ENCODE measurements at regions not wholly inside any gene's neighbourhood (a gene's known extent, or its start where the extent isn't known, plus 50 kb on each side); places are given as distances from the start of the nearest gene placed in this dataset.

DNA sequence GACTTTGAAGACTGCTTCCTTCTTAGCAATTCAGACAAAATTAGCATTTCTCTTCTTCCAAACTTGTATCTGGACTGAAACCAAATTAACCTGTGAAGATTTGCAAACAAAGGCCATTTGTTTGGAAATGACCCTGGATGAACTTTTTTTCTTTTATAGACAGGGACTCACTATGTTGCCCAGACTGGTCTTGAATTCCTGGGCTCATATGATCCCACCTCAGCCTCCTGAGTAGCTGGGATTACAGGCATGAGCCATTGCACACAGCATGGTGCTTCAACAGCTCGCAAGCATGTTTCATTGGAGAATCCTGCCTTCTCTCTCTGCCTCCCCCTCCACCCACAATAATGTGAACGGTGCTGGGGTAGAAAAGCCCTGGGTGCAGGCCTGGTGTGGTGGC, 170.2 kb downstream of the ARL4C start:
- Mint-ChIP-seq H3K4me1 (peaks cover 14 to 30% of the 10 kb centered on the region in 2 donors), H3K27ac (no peak overlapping the region), H3K36me3 (no peaks in the 10 kb centered on the region), H3K4me3 (no peak overlapping the region), H3K9me3 (no peaks in the 10 kb centered on the region), H3K27me3 (ENCODE audit: low read depth in 2 of 2) (no peaks in the 10 kb centered on the region)
- no peak for ATAC-seq
- Histone ChIP-seq H3K36me3 (ENCODE audit: control insufficient read depth, insufficient read depth, low read length) (no peaks in the 10 kb centered on the region), H3K27me3 (ENCODE audit: control insufficient read depth, insufficient read depth, low read length) (no peaks in the 10 kb centered on the region), H3K4me1 (ENCODE audit: control insufficient read depth, insufficient read depth, low read length) (no peaks in the 10 kb centered on the region), H3K4me3 (ENCODE audit: low read length) (no peak overlapping the region), H3K27ac (ENCODE audit: low read length) (no peak overlapping the region), H3K9me3 (ENCODE audit: control insufficient read depth, insufficient read depth, low read length) (no peaks in the 10 kb centered on the region)
- WGBS (ENCODE audit: insufficient coverage), result 100% methylated on average over 2 of the region's 2 CpGs
- no peak for DNase-seq
- TF ChIP-seq, protein P1, sequence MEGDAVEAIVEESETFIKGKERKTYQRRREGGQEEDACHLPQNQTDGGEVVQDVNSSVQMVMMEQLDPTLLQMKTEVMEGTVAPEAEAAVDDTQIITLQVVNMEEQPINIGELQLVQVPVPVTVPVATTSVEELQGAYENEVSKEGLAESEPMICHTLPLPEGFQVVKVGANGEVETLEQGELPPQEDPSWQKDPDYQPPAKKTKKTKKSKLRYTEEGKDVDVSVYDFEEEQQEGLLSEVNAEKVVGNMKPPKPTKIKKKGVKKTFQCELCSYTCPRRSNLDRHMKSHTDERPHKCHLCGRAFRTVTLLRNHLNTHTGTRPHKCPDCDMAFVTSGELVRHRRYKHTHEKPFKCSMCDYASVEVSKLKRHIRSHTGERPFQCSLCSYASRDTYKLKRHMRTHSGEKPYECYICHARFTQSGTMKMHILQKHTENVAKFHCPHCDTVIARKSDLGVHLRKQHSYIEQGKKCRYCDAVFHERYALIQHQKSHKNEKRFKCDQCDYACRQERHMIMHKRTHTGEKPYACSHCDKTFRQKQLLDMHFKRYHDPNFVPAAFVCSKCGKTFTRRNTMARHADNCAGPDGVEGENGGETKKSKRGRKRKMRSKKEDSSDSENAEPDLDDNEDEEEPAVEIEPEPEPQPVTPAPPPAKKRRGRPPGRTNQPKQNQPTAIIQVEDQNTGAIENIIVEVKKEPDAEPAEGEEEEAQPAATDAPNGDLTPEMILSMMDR (IDR thresholded peaks at IDR 0.05), result no peak
- intact Hi-C loops (cut with micrococcal nuclease), result no loop called here

DNA sequence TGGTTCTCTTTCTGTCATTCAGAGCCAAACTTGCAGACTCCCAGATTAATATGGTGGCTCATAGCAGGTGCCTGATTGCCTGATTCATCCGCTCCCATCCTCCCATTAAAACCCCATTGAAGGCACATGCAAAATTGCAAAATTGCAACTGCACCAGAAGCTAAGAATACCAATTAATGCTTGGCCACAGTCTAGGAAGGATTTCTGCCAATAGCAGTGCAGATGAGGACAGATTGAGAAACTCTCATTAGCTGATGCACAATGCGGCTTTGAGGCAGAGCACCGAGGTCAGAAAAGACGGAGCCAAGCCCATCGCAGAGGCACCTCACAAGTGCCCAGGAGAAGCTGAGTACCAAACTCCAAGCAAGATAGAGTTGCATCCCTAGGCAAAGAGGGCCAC, 172.8 kb downstream of the ARL4C start:
- no peaks in the 10 kb centered on the region for H3K9me3 ChIP-seq (ENCODE audit: control insufficient read depth, insufficient read depth, low read length)
- no peaks in the 10 kb centered on the region for H3K36me3 Mint-ChIP-seq
- ATAC-seq (no peak), DNase-seq (no peak)
- no peaks in the 10 kb centered on the region for H3K9me3 Mint-ChIP-seq
- no peaks in the 10 kb centered on the region for H3K27me3 ChIP-seq (ENCODE audit: control insufficient read depth, insufficient read depth, low read length)
- H3K27ac Mint-ChIP-seq, result peak overlapping the region in 1 of 2 donors; percentile 44
- H3K27me3 Mint-ChIP-seq (ENCODE audit: low read depth in 2 of 2), result no peaks in the 10 kb centered on the region
- intact Hi-C loops (cut with micrococcal nuclease), result no loop called here
- peaks cover 20 to 36% of the 10 kb centered on the region in 2 donors for H3K4me1 Mint-ChIP-seq
- H3K4me1 ChIP-seq (ENCODE audit: control insufficient read depth, insufficient read depth, low read length), result no peaks in the 10 kb centered on the region
- no peaks in the 10 kb centered on the region for H3K36me3 ChIP-seq (ENCODE audit: control insufficient read depth, insufficient read depth, low read length)
- no peak overlapping the region for H3K27ac ChIP-seq (ENCODE audit: low read length)
- no peak overlapping the region for H3K4me3 Mint-ChIP-seq
- TF ChIP-seq, protein P1 (IDR thresholded peaks at IDR 0.05), result no peak
- no peak overlapping the region for H3K4me3 ChIP-seq (ENCODE audit: low read length)
- 98% methylated on average over 5 of the region's 5 CpGs for WGBS (ENCODE audit: insufficient coverage)

DNA sequence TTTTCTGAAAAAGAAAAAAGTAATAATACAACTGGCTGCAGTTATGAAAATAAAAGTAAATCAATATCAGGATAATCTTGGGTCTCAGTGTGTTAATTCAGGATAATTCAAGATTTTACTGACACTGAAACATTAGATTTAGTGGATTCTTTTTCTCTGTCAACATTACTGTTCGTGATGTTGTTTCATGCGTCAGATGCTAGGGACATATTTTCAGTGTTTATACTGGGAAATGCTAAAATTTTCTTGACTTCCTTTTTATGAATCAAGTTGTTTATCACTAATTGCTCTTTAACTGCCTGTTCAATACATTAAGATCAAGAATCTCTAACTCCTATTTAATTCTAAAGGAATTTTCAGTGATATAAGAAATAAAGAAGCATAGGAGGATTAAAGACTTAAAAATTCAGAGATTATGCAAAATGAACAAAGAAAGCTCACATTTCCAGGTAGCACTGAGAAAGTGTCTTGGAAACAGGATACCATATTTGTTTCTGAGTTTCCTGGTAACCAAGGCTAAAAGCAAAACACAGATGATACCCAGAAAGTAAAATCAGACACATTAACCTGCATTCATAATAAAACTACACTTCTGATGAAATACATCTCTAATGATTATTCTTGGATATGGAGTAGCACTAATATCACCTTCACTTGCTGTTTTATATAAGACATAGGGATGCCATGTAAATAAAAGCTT, 174.0 kb downstream of the ARL4C start:
- TF ChIP-seq, protein P1 (IDR thresholded peaks at IDR 0.05), result no peak
- no peak overlapping the region for H3K4me3 ChIP-seq (ENCODE audit: low read length)
- no peaks in the 10 kb centered on the region for H3K27me3 Mint-ChIP-seq (ENCODE audit: low read depth in 2 of 2)
- H3K27me3 ChIP-seq (ENCODE audit: control insufficient read depth, insufficient read depth, low read length), result no peaks in the 10 kb centered on the region
- H3K36me3 ChIP-seq (ENCODE audit: control insufficient read depth, insufficient read depth, low read length), result no peaks in the 10 kb centered on the region
- no peak overlapping the region for H3K27ac ChIP-seq (ENCODE audit: low read length)
- no peak overlapping the region for H3K4me3 Mint-ChIP-seq
- no peak overlapping the region for H3K27ac Mint-ChIP-seq
- no peaks in the 10 kb centered on the region for H3K9me3 Mint-ChIP-seq
- H3K4me1 Mint-ChIP-seq, result peaks cover 20 to 31% of the 10 kb centered on the region in 2 donors
- ATAC-seq, result no peak
- no peaks in the 10 kb centered on the region for H3K9me3 ChIP-seq (ENCODE audit: control insufficient read depth, insufficient read depth, low read length)
- H3K4me1 ChIP-seq (ENCODE audit: control insufficient read depth, insufficient read depth, low read length), result no peaks in the 10 kb centered on the region
- no CpG with 5 or more reads among the region's 2 CpGs for WGBS (ENCODE audit: insufficient coverage)
- DNase-seq, result peak in 1 of 2 donors; percentile 50
- H3K36me3 Mint-ChIP-seq, result no peaks in the 10 kb centered on the region
- intact Hi-C loops (cut with micrococcal nuclease), result no loop called here

DNA sequence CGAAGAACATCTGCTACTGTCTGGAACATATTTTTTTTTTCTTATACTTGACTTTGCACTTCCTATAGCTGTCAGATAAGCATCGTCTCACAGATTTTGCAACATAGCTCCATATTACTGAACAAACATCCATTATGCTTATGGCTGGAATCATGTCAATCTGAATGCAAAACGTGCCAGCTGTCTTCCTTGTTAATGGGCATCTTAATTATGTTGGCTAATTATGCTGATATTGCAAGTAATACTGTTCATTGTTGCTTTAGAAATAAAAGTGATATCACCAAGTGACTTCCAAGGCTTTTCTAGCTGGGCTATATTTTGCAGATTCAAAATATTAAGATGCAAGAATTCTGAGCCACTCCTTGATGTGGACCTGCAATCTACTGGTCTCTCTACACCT, 176.8 kb downstream of the ARL4C start:
- no peaks in the 10 kb centered on the region for H3K36me3 ChIP-seq (ENCODE audit: control insufficient read depth, insufficient read depth, low read length)
- DNase-seq (no peak), ATAC-seq (no peak)
- no peaks in the 10 kb centered on the region for H3K9me3 ChIP-seq (ENCODE audit: control insufficient read depth, insufficient read depth, low read length)
- peak overlapping the region in 1 of 2 donors; percentile 34 for H3K27ac Mint-ChIP-seq
- no peaks in the 10 kb centered on the region for H3K9me3 Mint-ChIP-seq
- no peaks in the 10 kb centered on the region for H3K36me3 Mint-ChIP-seq
- H3K4me1 Mint-ChIP-seq, result peaks cover 18 to 34% of the 10 kb centered on the region in 2 donors
- no peak overlapping the region for H3K4me3 ChIP-seq (ENCODE audit: low read length)
- no peak overlapping the region for H3K4me3 Mint-ChIP-seq
- no peaks in the 10 kb centered on the region for H3K4me1 ChIP-seq (ENCODE audit: control insufficient read depth, insufficient read depth, low read length)
- TF ChIP-seq, protein P1 (IDR thresholded peaks at IDR 0.05), result no peak
- intact Hi-C loops (cut with micrococcal nuclease), result no loop called here
- 82% methylated on average over 3 of the region's 3 CpGs for WGBS (ENCODE audit: insufficient coverage)
- H3K27ac ChIP-seq (ENCODE audit: low read length), result no peak overlapping the region
- no peaks in the 10 kb centered on the region for H3K27me3 ChIP-seq (ENCODE audit: control insufficient read depth, insufficient read depth, low read length)
- H3K27me3 Mint-ChIP-seq (ENCODE audit: low read depth in 2 of 2), result no peaks in the 10 kb centered on the region

Measured in natural killer cell (primary cell).